ENCODE measurements at regions not wholly inside any gene's neighbourhood (a gene's known extent, or its start where the extent isn't known, plus 50 kb on each side); places are given as distances from the start of the nearest gene placed in this dataset.
A peak's percentile ranks its signal among the peaks of the same experiment; 100 is the strongest.

- no peak for TF ChIP-seq CTCF (IDR thresholded peaks at IDR 0.05)
- DNase-seq (ENCODE audit: low spot score) (no peak), ATAC-seq (ENCODE audit: low FRiP score) (peak; percentile 46)
These were observed 97.0 kb upstream of the COL5A1 start for GRCh38 chr9:134544388-134545214.

GRCh38 chr9:134545215-134545542 lies 96.4 kb upstream of the COL5A1 start:
- no peak for TF ChIP-seq CTCF (IDR thresholded peaks at IDR 0.05)
- ATAC-seq (ENCODE audit: low FRiP score) (no peak), DNase-seq (ENCODE audit: low spot score) (no peak)

GRCh38 chr9:134545543-134546245 lies 95.9 kb upstream of the COL5A1 start:
- ATAC-seq (ENCODE audit: low FRiP score) (no peak), DNase-seq (ENCODE audit: low spot score) (no peak)
- no peak for TF ChIP-seq CTCF (IDR thresholded peaks at IDR 0.05)

GRCh38 chr9:134546246-134546731 lies 95.3 kb upstream of the COL5A1 start:
- no peak for DNase-seq (ENCODE audit: low spot score)
- TF ChIP-seq CTCF (IDR thresholded peaks at IDR 0.05) = no peak
- ATAC-seq (ENCODE audit: low FRiP score) = no peak

- no peak for TF ChIP-seq CTCF (IDR thresholded peaks at IDR 0.05)
- no peak for DNase-seq (ENCODE audit: low spot score)
- no peak for ATAC-seq (ENCODE audit: low FRiP score)
These were observed 94.9 kb upstream of the COL5A1 start for GRCh38 chr9:134546746-134547145.

- no peak for DNase-seq (ENCODE audit: low spot score)
- no peak for ATAC-seq (ENCODE audit: low FRiP score)
- no peak for TF ChIP-seq CTCF (IDR thresholded peaks at IDR 0.05)
These were observed 94.2 kb upstream of the COL5A1 start for GRCh38 chr9:134547161-134548100.
